GM18508 (cell line): ENCODE measurements at regions not wholly inside any gene's neighbourhood (a gene's known extent, or its start where the extent isn't known, plus 50 kb on each side); places are given as distances from the start of the nearest gene placed in this dataset.

ENCODE experiments used
- ATAC-seq: cut with Tn5 transposase; IDR thresholded peaks from one replicate; pipeline ENCODE4 v1.9.1; 2021; ENCODE audit warnings: moderate number of reproducible peaks; ENCODE audit not compliant: insufficient read depth, unreplicated experiment

- no peak for ATAC-seq
Measured at GRCh38 chr11:19352072-19352770, 111.5 kb upstream of the E2F8 start.

GRCh38 chr11:19351426-19351825 is 110.7 kb upstream of the E2F8 start:
- ATAC-seq = no peak

- no peak for ATAC-seq
Measured at GRCh38 chr11:19350160-19350559, 109.4 kb upstream of the E2F8 start.

- ATAC-seq = no peak
Measured at GRCh38 chr11:19349340-19350025, 108.7 kb upstream of the E2F8 start.

- ATAC-seq = no peak
Measured at GRCh38 chr11:19347911-19348310, 107.2 kb upstream of the E2F8 start.

- no peak for ATAC-seq
Measured at GRCh38 chr11:19345848-19346681, 105.3 kb upstream of the E2F8 start.

GRCh38 chr11:19345519-19345847 is 104.7 kb upstream of the E2F8 start:
- no peak for ATAC-seq

- no peak for ATAC-seq
Measured at GRCh38 chr11:19344661-19345518, 104.1 kb upstream of the E2F8 start.

GRCh38 chr11:19342036-19342435 is 101.3 kb upstream of the E2F8 start:
- no peak for ATAC-seq

- no peak for ATAC-seq
Measured at GRCh38 chr11:19338375-19338774, 97.6 kb upstream of the E2F8 start.

- ATAC-seq = no peak
Measured at GRCh38 chr11:19337779-19338178, 97.0 kb upstream of the E2F8 start.

- ATAC-seq = no peak
Measured at GRCh38 chr11:19336331-19336730, 95.6 kb upstream of the E2F8 start.

GRCh38 chr11:19332476-19332875 is 91.7 kb upstream of the E2F8 start:
- no peak for ATAC-seq

- ATAC-seq = no peak
Measured at GRCh38 chr11:19330416-19330815, 89.7 kb upstream of the E2F8 start.

GRCh38 chr11:19329970-19330369 is 89.2 kb upstream of the E2F8 start:
- ATAC-seq = no peak

- ATAC-seq = no peak
Measured at GRCh38 chr11:19328586-19329311, 88.0 kb upstream of the E2F8 start.

GRCh38 chr11:19327280-19327679 is 86.5 kb upstream of the E2F8 start:
- ATAC-seq = no peak

- ATAC-seq = no peak
Measured at GRCh38 chr11:19326499-19326898, 85.8 kb upstream of the E2F8 start.

GRCh38 chr11:19323502-19323901 is 82.8 kb upstream of the E2F8 start:
- ATAC-seq = no peak

GRCh38 chr11:19321351-19321750 is 80.6 kb upstream of the E2F8 start:
- ATAC-seq = no peak
